ENCODE measurements at regions not wholly inside any gene's neighbourhood (a gene's known extent, or its start where the extent isn't known, plus 50 kb on each side); places are given as distances from the start of the nearest gene placed in this dataset.
"Not testable (repeated sequence)": the region's sequence is repeated elsewhere in the genome, so short reads cannot be mapped to it uniquely, and the experiment has no call there.

DNA sequence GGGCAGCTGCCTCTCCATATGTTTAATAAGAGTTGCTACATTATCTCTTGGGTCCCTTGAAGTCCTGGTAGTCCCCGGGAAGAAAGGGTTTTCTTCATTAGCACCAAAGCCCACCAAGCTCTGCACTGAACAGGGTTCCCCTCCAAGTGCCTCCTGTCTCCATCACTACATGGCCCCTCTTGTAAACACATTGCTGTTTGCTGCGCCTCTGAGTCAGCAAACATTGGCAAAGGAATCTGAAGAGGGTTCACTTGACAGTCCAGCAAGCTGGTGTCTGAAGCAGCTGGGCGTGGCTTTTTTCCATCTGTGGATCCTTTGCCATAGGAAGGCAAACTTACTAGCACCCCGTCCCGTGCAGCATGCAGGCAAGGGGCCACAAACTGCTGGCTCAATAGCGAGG is 82.8 kb downstream of the TEX51 start:
- Histone ChIP-seq H3K9me3 (no peaks in the 10 kb centered on the region), H3K27me3 (no peaks in the 10 kb centered on the region), H3K4me3 (no peak overlapping the region), H3K36me3 (no peaks in the 10 kb centered on the region), H3K27ac (no peak overlapping the region), H3K4me1 (no peaks in the 10 kb centered on the region)
- TF ChIP-seq, protein P1, sequence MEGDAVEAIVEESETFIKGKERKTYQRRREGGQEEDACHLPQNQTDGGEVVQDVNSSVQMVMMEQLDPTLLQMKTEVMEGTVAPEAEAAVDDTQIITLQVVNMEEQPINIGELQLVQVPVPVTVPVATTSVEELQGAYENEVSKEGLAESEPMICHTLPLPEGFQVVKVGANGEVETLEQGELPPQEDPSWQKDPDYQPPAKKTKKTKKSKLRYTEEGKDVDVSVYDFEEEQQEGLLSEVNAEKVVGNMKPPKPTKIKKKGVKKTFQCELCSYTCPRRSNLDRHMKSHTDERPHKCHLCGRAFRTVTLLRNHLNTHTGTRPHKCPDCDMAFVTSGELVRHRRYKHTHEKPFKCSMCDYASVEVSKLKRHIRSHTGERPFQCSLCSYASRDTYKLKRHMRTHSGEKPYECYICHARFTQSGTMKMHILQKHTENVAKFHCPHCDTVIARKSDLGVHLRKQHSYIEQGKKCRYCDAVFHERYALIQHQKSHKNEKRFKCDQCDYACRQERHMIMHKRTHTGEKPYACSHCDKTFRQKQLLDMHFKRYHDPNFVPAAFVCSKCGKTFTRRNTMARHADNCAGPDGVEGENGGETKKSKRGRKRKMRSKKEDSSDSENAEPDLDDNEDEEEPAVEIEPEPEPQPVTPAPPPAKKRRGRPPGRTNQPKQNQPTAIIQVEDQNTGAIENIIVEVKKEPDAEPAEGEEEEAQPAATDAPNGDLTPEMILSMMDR (IDR thresholded peaks at IDR 0.05), result no peak
- no peak for TF ChIP-seq POLR2A (IDR thresholded peaks at IDR 0.05)
- intact Hi-C loops (cut with DNase I; ENCODE audit: low total_unique reads), result no loop called here
- DNase-seq, result no peak

DNA sequence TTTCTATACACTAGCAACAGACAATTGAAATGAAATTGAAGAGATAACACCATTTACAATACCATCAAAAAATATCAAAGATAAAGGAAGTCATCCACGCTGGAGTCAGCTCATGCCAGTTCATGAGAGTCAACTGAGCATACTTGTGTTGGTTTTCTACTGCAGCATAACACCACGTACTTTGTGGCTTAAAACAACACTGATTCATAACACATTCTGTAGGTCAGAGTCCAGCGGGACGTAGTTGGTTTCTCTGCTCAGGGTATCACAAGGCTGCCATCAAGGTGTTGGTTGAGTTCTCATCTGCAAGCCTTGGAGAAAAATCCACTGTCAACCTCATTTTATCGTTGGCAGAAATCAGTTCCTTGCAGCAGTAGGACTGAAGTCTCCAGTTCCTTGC is 84.2 kb downstream of the TEX51 start:
- Histone ChIP-seq H3K27me3 (no peaks in the 10 kb centered on the region), H3K9me3 (no peaks in the 10 kb centered on the region), H3K4me1 (no peaks in the 10 kb centered on the region), H3K36me3 (no peaks in the 10 kb centered on the region), H3K4me3 (no peak overlapping the region), H3K27ac (no peak overlapping the region)
- intact Hi-C loops (cut with DNase I; ENCODE audit: low total_unique reads), result no loop called here
- no peak for TF ChIP-seq POLR2A (IDR thresholded peaks at IDR 0.05)
- TF ChIP-seq, protein P1 (IDR thresholded peaks at IDR 0.05), result no peak
- no peak for DNase-seq

DNA sequence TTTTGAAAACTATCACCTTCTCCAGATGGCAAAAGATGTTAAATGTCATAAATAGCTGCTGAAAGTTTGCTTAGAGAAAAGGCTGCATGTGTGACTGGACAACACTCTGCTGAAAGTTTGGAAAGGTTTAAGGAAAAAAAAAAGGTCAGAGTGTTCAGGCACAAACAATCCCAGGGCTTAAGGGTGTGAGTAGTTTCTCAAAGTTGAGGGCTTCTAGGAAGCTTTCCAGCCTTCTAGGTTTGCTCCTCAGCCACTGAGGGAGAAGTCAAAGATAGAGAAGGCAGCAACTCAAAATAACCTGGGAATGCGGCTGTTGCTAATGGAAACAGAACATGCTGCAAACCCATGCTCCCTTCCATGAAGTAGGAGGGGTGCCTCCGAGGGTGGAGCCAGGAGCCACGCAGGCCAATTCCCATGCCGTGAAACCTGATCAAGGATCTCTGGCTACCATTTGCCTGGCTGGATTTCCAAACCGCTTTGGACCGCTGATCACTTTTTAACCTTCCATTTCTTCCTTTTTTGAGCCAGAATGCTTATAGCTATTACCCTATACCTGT is 88.0 kb downstream of the TEX51 start:
- Histone ChIP-seq H3K4me1 (no peaks in the 10 kb centered on the region), H3K27ac (no peak overlapping the region), H3K9me3 (no peaks in the 10 kb centered on the region), H3K27me3 (no peaks in the 10 kb centered on the region), H3K36me3 (no peaks in the 10 kb centered on the region), H3K4me3 (no peak overlapping the region)
- DNase-seq, result peak in 1 of 2 donors; percentile 28
- intact Hi-C loops (cut with DNase I; ENCODE audit: low total_unique reads), result no loop called here
- TF ChIP-seq, protein P1 (IDR thresholded peaks at IDR 0.05), result no peak
- TF ChIP-seq POLR2A (IDR thresholded peaks at IDR 0.05), result no peak

DNA sequence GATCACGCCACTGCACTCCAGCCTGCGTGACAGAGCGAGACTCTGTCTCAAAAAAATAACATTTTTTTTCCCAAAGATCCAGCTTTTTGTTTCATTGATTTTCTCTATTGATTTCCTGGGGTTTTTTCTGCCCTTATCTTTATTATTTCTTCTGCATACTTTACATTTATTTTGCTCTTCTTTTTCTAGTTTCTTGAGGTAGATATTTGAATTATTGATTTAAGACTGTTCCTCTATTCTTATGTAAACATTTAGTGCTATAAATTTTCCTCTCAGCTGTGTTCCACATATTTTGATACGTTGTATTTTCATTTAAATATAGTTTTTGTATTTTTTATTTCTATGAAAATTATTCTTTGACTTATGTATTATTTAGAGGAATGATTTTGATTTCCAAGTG is 89.8 kb downstream of the TEX51 start:
- Histone ChIP-seq H3K4me1 (no peaks in the 10 kb centered on the region), H3K27ac (no peak overlapping the region), H3K27me3 (no peaks in the 10 kb centered on the region), H3K36me3 (no peaks in the 10 kb centered on the region), H3K4me3 (no peak overlapping the region), H3K9me3 (no peaks in the 10 kb centered on the region)
- intact Hi-C loops (cut with DNase I; ENCODE audit: low total_unique reads), result no loop called here
- TF ChIP-seq, protein P1 (IDR thresholded peaks at IDR 0.05), result no peak
- no peak for TF ChIP-seq POLR2A (IDR thresholded peaks at IDR 0.05)
- no peak for DNase-seq

DNA sequence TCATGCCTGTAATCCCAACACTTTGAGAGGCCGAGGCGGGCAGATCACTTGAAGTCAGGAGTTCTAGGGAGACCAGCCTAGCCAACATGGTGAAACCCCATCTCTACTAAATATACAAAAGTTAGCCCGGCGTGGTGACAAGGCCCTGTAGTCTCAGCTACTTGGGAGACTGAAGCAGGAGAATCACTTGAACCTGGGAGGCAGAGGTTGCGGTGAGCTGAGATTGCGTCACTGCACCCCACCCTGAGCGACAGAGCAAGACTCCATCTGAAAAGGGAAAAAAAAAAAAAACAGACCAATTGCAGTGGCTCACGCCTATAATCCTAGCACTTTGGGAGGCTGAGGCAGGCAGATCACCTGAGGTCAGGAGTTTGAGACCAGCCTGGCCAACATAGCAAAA is 90.4 kb downstream of the TEX51 start:
- H3K4me3 ChIP-seq; intact Hi-C loops (cut with DNase I; ENCODE audit: low total_unique reads): not testable (repeated sequence)

DNA sequence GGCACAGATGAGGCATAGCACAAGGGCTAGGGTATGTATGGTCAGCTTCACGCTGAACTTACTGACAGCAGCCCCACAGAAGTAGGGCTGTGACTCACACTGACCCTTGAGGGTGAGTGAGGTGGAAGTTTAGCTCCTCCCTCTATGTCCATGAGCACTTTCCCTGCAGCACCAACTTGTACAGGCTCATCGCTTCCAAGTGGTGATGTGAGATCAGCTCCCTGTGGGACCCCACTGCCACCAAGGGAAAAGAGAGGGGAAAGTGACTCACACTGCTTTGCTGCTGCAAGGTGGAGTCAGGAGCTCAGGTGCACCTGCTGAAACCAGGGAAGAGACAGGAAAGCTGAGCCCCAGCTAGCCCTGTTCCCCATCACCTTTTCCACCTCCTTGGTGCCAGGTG is 91.5 kb downstream of the TEX51 start:
- TF ChIP-seq POLR2A (IDR thresholded peaks at IDR 0.05), result no peak
- TF ChIP-seq, protein P1 (IDR thresholded peaks at IDR 0.05), result no peak
- H3K4me3 ChIP-seq, result no peak overlapping the region
- H3K9me3 ChIP-seq, result no peaks in the 10 kb centered on the region
- no peak for DNase-seq
- no peaks in the 10 kb centered on the region for H3K4me1 ChIP-seq
- intact Hi-C loops (cut with DNase I; ENCODE audit: low total_unique reads), result no loop called here
- no peaks in the 10 kb centered on the region for H3K36me3 ChIP-seq
- no peaks in the 10 kb centered on the region for H3K27me3 ChIP-seq
- no peak overlapping the region for H3K27ac ChIP-seq

More for the DNA sequence above, 90.4 kb downstream of the TEX51 start:
- H3K36me3 ChIP-seq, H3K27me3 ChIP-seq, DNase-seq, H3K27ac ChIP-seq, H3K9me3 ChIP-seq, H3K4me1 ChIP-seq: not testable (repeated sequence)

All from uterus (tissue), 3 donors.